Nephron progenitor cell (in vitro differentiated cells): ENCODE measurements at regions not wholly inside any gene's neighbourhood (a gene's known extent, or its start where the extent isn't known, plus 50 kb on each side); places are given as distances from the start of the nearest gene placed in this dataset.

Experiments used
- DNase-seq: peaks from one replicate; pipeline ENCODE4 v3.0.0; 2021
- H3K27ac Mint-ChIP-seq: 2 replicates; pipeline ENCODE4 v1.8.0; 2021; ENCODE audit warnings: mild to moderate bottlenecking, moderate library complexity, mixed read lengths
- H3K27me3 Mint-ChIP-seq: 2 replicates; pipeline ENCODE4 v1.8.0; 2021; ENCODE audit warnings: mild to moderate bottlenecking, low read depth, mixed read lengths; ENCODE audit not compliant: poor library complexity
- H3K36me3 Mint-ChIP-seq: 2 replicates; pipeline ENCODE4 v1.8.0; 2021; ENCODE audit warnings: low read depth, mixed read lengths
- H3K4me1 Mint-ChIP-seq: 2 replicates; pipeline ENCODE4 v1.8.0; 2021; ENCODE audit warnings: mixed read lengths
- H3K4me3 Mint-ChIP-seq: 2 replicates; pipeline ENCODE4 v1.8.0; 2021; ENCODE audit warnings: mild to moderate bottlenecking, moderate library complexity, mixed read lengths
- H3K9me3 Mint-ChIP-seq: 2 replicates; pipeline ENCODE4 v1.8.0; 2021; ENCODE audit warnings: mild to moderate bottlenecking, moderate library complexity, mixed read lengths
- CTCF ChIP-seq: fragments of 200-600 bp; sonication (generic); IDR thresholded peaks from 2 replicates; pipeline ENCODE4 v1.5.0; 2021; ENCODE audit warnings: antibody characterized with exemption

- Mint-ChIP-seq H3K9me3 (no peaks in the 10 kb centered on the region), H3K36me3 (no peaks in the 10 kb centered on the region), H3K27me3 (peaks cover 12% of the 10 kb centered on the region), H3K4me1 (peaks cover 30% of the 10 kb centered on the region), H3K27ac (no peak overlapping the region), H3K4me3 (no peak overlapping the region)
- no peak for DNase-seq
- no peak for TF ChIP-seq CTCF
These were observed 70.2 kb upstream of the EGLN3 start for GRCh38 chr14:34021096-34021495.

GRCh38 chr14:34020014-34020413 lies 69.1 kb upstream of the EGLN3 start:
- H3K4me1 Mint-ChIP-seq = peaks cover 30% of the 10 kb centered on the region
- no peak for DNase-seq
- no peaks in the 10 kb centered on the region for H3K36me3 Mint-ChIP-seq
- H3K4me3 Mint-ChIP-seq = no peak overlapping the region
- no peaks in the 10 kb centered on the region for H3K9me3 Mint-ChIP-seq
- no peak for TF ChIP-seq CTCF
- no peak overlapping the region for H3K27ac Mint-ChIP-seq
- peaks cover 12% of the 10 kb centered on the region for H3K27me3 Mint-ChIP-seq

GRCh38 chr14:34018564-34019244 lies 67.8 kb upstream of the EGLN3 start:
- no peak overlapping the region for H3K4me3 Mint-ChIP-seq
- peaks cover 12% of the 10 kb centered on the region for H3K27me3 Mint-ChIP-seq
- no peak overlapping the region for H3K27ac Mint-ChIP-seq
- no peak for DNase-seq
- H3K4me1 Mint-ChIP-seq = peaks cover 26% of the 10 kb centered on the region
- no peaks in the 10 kb centered on the region for H3K36me3 Mint-ChIP-seq
- TF ChIP-seq CTCF = no peak
- no peaks in the 10 kb centered on the region for H3K9me3 Mint-ChIP-seq

- no peak overlapping the region for H3K27ac Mint-ChIP-seq
- peaks cover 12% of the 10 kb centered on the region for H3K27me3 Mint-ChIP-seq
- no peak overlapping the region for H3K4me3 Mint-ChIP-seq
- DNase-seq = no peak
- H3K36me3 Mint-ChIP-seq = no peaks in the 10 kb centered on the region
- TF ChIP-seq CTCF = no peak
- no peaks in the 10 kb centered on the region for H3K9me3 Mint-ChIP-seq
- H3K4me1 Mint-ChIP-seq = peaks cover 26% of the 10 kb centered on the region
These were observed 67.3 kb upstream of the EGLN3 start for GRCh38 chr14:34018125-34018524.

GRCh38 chr14:34015383-34015782 lies 64.5 kb upstream of the EGLN3 start:
- no peak for DNase-seq
- peaks cover 9% of the 10 kb centered on the region for H3K27me3 Mint-ChIP-seq
- H3K4me3 Mint-ChIP-seq = no peak overlapping the region
- no peak overlapping the region for H3K27ac Mint-ChIP-seq
- TF ChIP-seq CTCF = no peak
- H3K36me3 Mint-ChIP-seq = peaks cover 5% of the 10 kb centered on the region
- peaks cover 9% of the 10 kb centered on the region for H3K9me3 Mint-ChIP-seq
- peaks cover 26% of the 10 kb centered on the region for H3K4me1 Mint-ChIP-seq

GRCh38 chr14:34014936-34015335 lies 64.1 kb upstream of the EGLN3 start:
- peaks cover 13% of the 10 kb centered on the region for H3K9me3 Mint-ChIP-seq
- peaks cover 9% of the 10 kb centered on the region for H3K27me3 Mint-ChIP-seq
- H3K4me3 Mint-ChIP-seq = no peak overlapping the region
- no peak for DNase-seq
- peaks cover 10% of the 10 kb centered on the region for H3K36me3 Mint-ChIP-seq
- no peak overlapping the region for H3K27ac Mint-ChIP-seq
- peaks cover 26% of the 10 kb centered on the region for H3K4me1 Mint-ChIP-seq
- no peak for TF ChIP-seq CTCF
